Activated CD4-positive, alpha-beta memory T cell treated with anti-CD3 and anti-CD28 coated beads, Interleukin-2, amount 10 ng/mL, durations not matched to agents 7 days and 5 days (primary cell): ENCODE measurements at regions not wholly inside any gene's neighbourhood (a gene's known extent, or its start where the extent isn't known, plus 50 kb on each side); places are given as distances from the start of the nearest gene placed in this dataset.
"Not testable (repeated sequence)": the region's sequence is repeated elsewhere in the genome, so short reads cannot be mapped to it uniquely, and the experiment has no call there.

ENCODE experiments used
- CTCF ChIA-PET: fragments of 350-600 bp; sonication (Branson Sonifier 250); formaldehyde crosslinking; loops from one replicate; lab custom pipeline; 2021; ENCODE audit warnings: antibody characterized with exemption, inconsistent platforms; lab: Charles Lee
- POLR2A ChIA-PET: fragments of 350-600 bp; sonication (Branson Sonifier 250); formaldehyde crosslinking; loops from one replicate; lab custom pipeline; 2021; ENCODE audit warnings: antibody characterized with exemption; lab: Charles Lee
- DNase-seq: peaks from one replicate; pipeline ENCODE4 v3.0.0-alpha.2; 2020
- H3K27ac Mint-ChIP-seq: one replicate; pipeline ENCODE4 v1.8.0; 2021; ENCODE audit warnings: mild to moderate bottlenecking, mixed read lengths
- H3K27me3 Mint-ChIP-seq: one replicate; pipeline ENCODE4 v1.8.0; 2021; ENCODE audit warnings: mixed read lengths
- H3K36me3 Mint-ChIP-seq: one replicate; pipeline ENCODE4 v1.8.0; 2021; ENCODE audit warnings: low read depth, mixed read lengths
- H3K4me1 Mint-ChIP-seq: one replicate; pipeline ENCODE4 v1.8.0; 2021; ENCODE audit warnings: mixed read lengths
- H3K4me3 Mint-ChIP-seq: one replicate; pipeline ENCODE4 v1.8.0; 2021; ENCODE audit warnings: mild to moderate bottlenecking, mixed read lengths
- H3K9me3 Mint-ChIP-seq: one replicate; pipeline ENCODE4 v1.8.0; 2021; ENCODE audit warnings: mixed read lengths

DNA sequence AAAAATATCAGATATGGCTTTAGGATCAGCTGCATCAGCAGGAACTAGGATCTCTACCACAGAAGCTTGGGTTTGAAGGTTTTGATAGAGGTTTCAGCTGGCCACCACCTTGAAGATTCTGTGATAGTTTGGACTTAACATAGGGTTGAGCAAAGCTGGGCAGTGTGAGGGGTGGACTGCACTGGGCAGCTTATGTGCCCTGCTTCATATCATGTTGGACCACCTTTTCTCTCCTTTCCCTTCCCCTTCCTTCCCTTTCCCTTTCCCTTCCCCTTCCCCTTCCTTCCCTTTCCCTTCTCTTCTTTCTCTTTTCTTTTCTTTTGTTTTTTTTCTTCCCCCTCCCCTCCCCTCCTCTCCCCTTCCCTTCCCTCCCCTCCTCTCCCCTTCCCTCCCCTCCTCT is 196.3 kb upstream of the CXCR4 start:
- Mint-ChIP-seq H3K9me3 (no peaks in the 10 kb centered on the region), H3K4me3 (no peak overlapping the region), H3K4me1 (peaks cover 30% of the 10 kb centered on the region), H3K27me3 (no peaks in the 10 kb centered on the region), H3K36me3 (no peaks in the 10 kb centered on the region), H3K27ac (no peak overlapping the region)
- no peak for DNase-seq
- POLR2A ChIA-PET = interaction anchor here (1.0 to 1.1 kb wide), 2 partner anchors 9 to 26 kb away, joined by 3 read pairs; no protein-coding TSS in a partner anchor
- CTCF ChIA-PET = interaction anchor here (1.4 kb wide), 1 partner anchor 400 kb away, joined by 4 read pairs; no protein-coding TSS in a partner anchor

DNA sequence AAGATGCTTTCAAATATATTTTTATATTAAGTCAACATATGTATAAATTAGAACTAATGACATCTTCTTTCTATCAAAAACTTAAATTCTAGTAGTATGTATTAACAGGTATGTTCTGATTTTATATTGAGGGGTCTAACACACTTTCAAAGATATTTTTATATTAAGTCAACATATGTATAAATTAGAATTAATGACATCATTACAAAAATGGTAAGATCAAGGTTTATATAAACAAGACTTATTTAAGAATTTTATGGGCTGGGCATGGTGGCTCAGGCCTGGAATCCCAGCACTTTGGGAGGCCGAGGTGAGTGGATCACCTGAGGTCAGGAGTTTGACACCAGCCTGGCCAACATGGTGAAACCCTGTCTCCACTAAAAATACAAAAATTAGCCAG is 194.6 kb upstream of the CXCR4 start:
- H3K27me3 Mint-ChIP-seq, H3K4me3 Mint-ChIP-seq, H3K27ac Mint-ChIP-seq, POLR2A ChIA-PET, H3K9me3 Mint-ChIP-seq, H3K36me3 Mint-ChIP-seq, DNase-seq, CTCF ChIA-PET: not testable (repeated sequence)
- H3K4me1 Mint-ChIP-seq = peaks cover 25% of the 10 kb centered on the region

- ChIA-PET CTCF (interaction anchor here (0.6 to 1.7 kb wide), 3 partner anchors 8 to 397 kb away, joined by 3 to 6 read pairs (median 4); no protein-coding TSS in a partner anchor), POLR2A (interaction anchor here (1.0 to 2.0 kb wide), 2 partner anchors 16 to 194 kb away, joined by 3 to 7 read pairs; no protein-coding TSS in a partner anchor)
- H3K27me3 Mint-ChIP-seq = no peaks in the 10 kb centered on the region
- H3K36me3 Mint-ChIP-seq = no peaks in the 10 kb centered on the region
- no peak for DNase-seq
- H3K4me1 Mint-ChIP-seq = peaks cover 26% of the 10 kb centered on the region
- H3K9me3 Mint-ChIP-seq = no peaks in the 10 kb centered on the region
- H3K4me3 Mint-ChIP-seq = no peak overlapping the region
- no peak overlapping the region for H3K27ac Mint-ChIP-seq
Observed at GRCh38 chr2:136310797-136311603, 193.1 kb upstream of the CXCR4 start.

- Mint-ChIP-seq H3K4me3 (no peak overlapping the region), H3K27ac (peak overlapping the region; percentile 12), H3K9me3 (no peaks in the 10 kb centered on the region), H3K4me1 (peaks cover 35% of the 10 kb centered on the region), H3K36me3 (no peaks in the 10 kb centered on the region), H3K27me3 (no peaks in the 10 kb centered on the region)
- POLR2A ChIA-PET = interaction anchor here (2.0 kb wide), 1 partner anchor 17 kb away, joined by 7 read pairs; no protein-coding TSS in a partner anchor
- peak; percentile 24 for DNase-seq
- CTCF ChIA-PET = interaction anchor here (1.7 kb wide), 1 partner anchor 9 kb away, joined by 6 read pairs; no protein-coding TSS in a partner anchor
Observed at GRCh38 chr2:136310005-136310495, 192.1 kb upstream of the CXCR4 start.

DNA sequence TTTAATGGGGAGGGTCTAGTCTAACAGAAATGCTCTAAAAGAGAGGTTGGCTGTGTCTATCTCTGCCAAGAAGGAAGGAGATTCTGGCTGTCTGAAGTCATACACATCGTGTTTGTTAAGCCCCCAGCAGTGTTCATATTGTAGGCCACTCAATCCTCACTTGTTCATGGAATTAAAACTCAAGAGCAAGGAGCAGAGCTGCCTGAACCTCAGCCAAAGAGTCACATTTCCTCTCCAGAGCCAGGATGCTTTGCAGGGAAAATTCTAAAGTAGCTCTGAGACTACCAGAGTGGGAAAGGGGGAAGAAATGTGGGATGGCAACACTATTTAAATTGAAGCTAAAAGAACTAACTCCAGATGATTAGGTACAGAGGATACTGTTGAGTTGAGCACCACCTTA is 190.7 kb upstream of the CXCR4 start:
- no peaks in the 10 kb centered on the region for H3K36me3 Mint-ChIP-seq
- POLR2A ChIA-PET = interaction anchor here (0.7 kb wide), 1 partner anchor 60 kb away, joined by 4 read pairs; no protein-coding TSS in a partner anchor
- CTCF ChIA-PET = no interaction called here
- peaks cover 32% of the 10 kb centered on the region for H3K4me1 Mint-ChIP-seq
- no peaks in the 10 kb centered on the region for H3K27me3 Mint-ChIP-seq
- H3K9me3 Mint-ChIP-seq = no peaks in the 10 kb centered on the region
- no peak for DNase-seq
- H3K27ac Mint-ChIP-seq = no peak overlapping the region
- H3K4me3 Mint-ChIP-seq = no peak overlapping the region

DNA sequence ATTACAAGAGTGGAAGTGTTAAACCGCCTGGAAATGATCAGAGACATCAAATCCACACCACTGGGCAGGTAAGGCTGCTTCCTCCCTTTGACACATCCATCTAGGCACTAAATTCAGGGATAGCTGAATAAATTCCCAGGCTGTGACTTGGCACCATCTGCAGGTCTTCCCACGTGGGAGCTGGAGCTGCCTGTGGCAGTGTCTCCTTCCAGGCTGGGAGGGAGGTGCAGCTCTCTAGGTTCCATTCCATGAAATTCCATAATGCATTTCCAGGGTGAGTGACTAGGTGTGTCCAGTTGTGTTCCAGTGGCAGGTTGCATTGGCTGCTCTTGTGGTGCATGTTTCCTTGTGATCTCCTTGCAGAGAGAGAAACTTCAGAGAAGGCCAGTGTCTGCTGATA is 188.9 kb upstream of the CXCR4 start:
- ChIA-PET POLR2A (no interaction called here), CTCF (no interaction called here)
- Mint-ChIP-seq H3K27ac (no peak overlapping the region), H3K27me3 (no peaks in the 10 kb centered on the region), H3K9me3 (no peaks in the 10 kb centered on the region), H3K4me3 (no peak overlapping the region), H3K36me3 (no peaks in the 10 kb centered on the region), H3K4me1 (peaks cover 32% of the 10 kb centered on the region)
- DNase-seq = no peak

DNA sequence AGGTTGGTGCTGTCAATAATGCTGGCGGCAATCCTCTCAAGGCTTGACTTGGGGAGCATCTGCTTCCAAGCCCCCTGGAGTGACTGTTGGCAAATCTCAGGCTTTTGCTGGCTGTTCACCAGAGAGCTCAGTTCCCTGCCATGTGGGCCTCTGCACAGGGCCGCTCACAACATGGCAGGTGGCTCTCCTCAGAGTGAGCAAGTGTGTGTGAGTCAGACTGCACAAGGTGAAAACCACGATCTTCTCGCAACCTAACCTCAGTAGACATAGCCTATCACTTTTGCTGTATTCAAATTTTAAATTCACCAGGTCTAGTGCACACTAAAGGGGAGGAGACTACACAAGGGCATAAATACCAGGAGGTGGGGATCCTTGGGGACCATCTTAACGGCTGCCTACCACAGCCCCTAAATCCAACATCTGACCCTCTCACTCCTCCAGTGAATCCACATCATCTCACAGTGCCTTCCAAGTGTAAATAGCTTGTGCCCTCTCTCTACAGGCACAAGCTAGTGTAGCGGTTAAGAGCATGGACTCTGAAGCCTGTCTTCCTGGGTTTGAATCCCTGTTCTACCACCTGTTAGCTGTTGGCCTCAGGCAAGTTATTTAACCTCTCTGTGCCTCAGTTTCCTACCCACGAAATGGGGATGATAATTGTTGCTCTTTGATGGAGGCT is 187.7 kb upstream of the CXCR4 start:
- H3K4me3 Mint-ChIP-seq = no peak overlapping the region
- peak; percentile 62 for DNase-seq

GRCh38 chr2:136301006-136301405 is 183.1 kb upstream of the CXCR4 start:
- ChIA-PET POLR2A (no interaction called here), CTCF (no interaction called here)
- Mint-ChIP-seq H3K4me1 (peaks cover 12% of the 10 kb centered on the region), H3K27me3 (no peaks in the 10 kb centered on the region), H3K4me3 (no peak overlapping the region), H3K27ac (no peak overlapping the region), H3K36me3 (no peaks in the 10 kb centered on the region), H3K9me3 (no peaks in the 10 kb centered on the region)
- DNase-seq = no peak

More for the DNA sequence above, 187.7 kb upstream of the CXCR4 start:
- Mint-ChIP-seq H3K9me3 (no peaks in the 10 kb centered on the region), H3K27me3 (no peaks in the 10 kb centered on the region), H3K36me3 (no peaks in the 10 kb centered on the region), H3K4me1 (peaks cover 22% of the 10 kb centered on the region), H3K27ac (no peak overlapping the region)
- POLR2A ChIA-PET = interaction anchor here (1.0 to 1.6 kb wide), 5 partner anchors 8 to 68 kb away, joined by 3 to 5 read pairs (median 3); no protein-coding TSS in a partner anchor
- CTCF ChIA-PET = no interaction called here

GRCh38 chr2:136298631-136299030 is 180.7 kb upstream of the CXCR4 start:
- CTCF ChIA-PET = no interaction called here

GRCh38 chr2:136297994-136298393 is 180.0 kb upstream of the CXCR4 start:
- no peaks in the 10 kb centered on the region for H3K36me3 Mint-ChIP-seq
- H3K4me3 Mint-ChIP-seq = no peak overlapping the region
- no peak for DNase-seq
- no peak overlapping the region for H3K27ac Mint-ChIP-seq
- ChIA-PET CTCF (no interaction called here), POLR2A (no interaction called here)
- no peaks in the 10 kb centered on the region for H3K9me3 Mint-ChIP-seq
- no peaks in the 10 kb centered on the region for H3K4me1 Mint-ChIP-seq
- no peaks in the 10 kb centered on the region for H3K27me3 Mint-ChIP-seq

More at GRCh38 chr2:136298631-136299030, 180.7 kb upstream of the CXCR4 start:
- POLR2A ChIA-PET = no interaction called here
- H3K4me3 Mint-ChIP-seq = no peak overlapping the region
- no peaks in the 10 kb centered on the region for H3K9me3 Mint-ChIP-seq
- no peak overlapping the region for H3K27ac Mint-ChIP-seq
- no peaks in the 10 kb centered on the region for H3K4me1 Mint-ChIP-seq
- no peaks in the 10 kb centered on the region for H3K27me3 Mint-ChIP-seq
- H3K36me3 Mint-ChIP-seq = no peaks in the 10 kb centered on the region
- DNase-seq = no peak

DNA sequence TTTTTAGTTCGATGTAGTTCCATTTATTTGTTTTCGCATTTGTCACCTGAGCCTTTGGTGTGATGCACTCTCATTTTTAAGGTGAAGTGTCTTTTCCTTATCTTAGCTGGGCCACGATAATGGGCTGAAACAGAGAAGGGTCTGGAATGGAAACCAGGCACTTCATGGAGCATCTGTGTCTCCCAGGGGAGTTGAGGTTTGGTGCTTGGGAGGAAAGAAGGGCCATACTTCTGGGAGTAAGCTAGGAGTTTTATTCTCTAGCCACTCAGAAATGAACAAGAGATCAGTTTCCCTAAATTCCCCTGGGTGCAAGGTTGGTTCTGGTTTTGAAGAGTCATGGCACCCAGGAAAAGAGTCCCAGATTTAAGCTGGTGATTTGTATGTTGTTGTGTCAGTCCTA is 179.4 kb upstream of the CXCR4 start:
- peaks cover 6% of the 10 kb centered on the region for H3K4me1 Mint-ChIP-seq
- no peak for DNase-seq
- no peaks in the 10 kb centered on the region for H3K27me3 Mint-ChIP-seq
- no peaks in the 10 kb centered on the region for H3K36me3 Mint-ChIP-seq
- ChIA-PET POLR2A (no interaction called here), CTCF (no interaction called here)
- H3K9me3 Mint-ChIP-seq = no peaks in the 10 kb centered on the region
- no peak overlapping the region for H3K27ac Mint-ChIP-seq
- H3K4me3 Mint-ChIP-seq = no peak overlapping the region

- Mint-ChIP-seq H3K4me1 (peaks cover 8% of the 10 kb centered on the region), H3K27me3 (no peaks in the 10 kb centered on the region), H3K9me3 (no peaks in the 10 kb centered on the region), H3K4me3 (no peak overlapping the region), H3K27ac (no peak overlapping the region), H3K36me3 (no peaks in the 10 kb centered on the region)
- ChIA-PET CTCF (interaction anchor here (0.6 kb wide), 1 partner anchor 141 kb away, joined by 3 read pairs; no protein-coding TSS in a partner anchor), POLR2A (no interaction called here)
- no peak for DNase-seq
Observed at GRCh38 chr2:136295168-136295567, 177.2 kb upstream of the CXCR4 start.

DNA sequence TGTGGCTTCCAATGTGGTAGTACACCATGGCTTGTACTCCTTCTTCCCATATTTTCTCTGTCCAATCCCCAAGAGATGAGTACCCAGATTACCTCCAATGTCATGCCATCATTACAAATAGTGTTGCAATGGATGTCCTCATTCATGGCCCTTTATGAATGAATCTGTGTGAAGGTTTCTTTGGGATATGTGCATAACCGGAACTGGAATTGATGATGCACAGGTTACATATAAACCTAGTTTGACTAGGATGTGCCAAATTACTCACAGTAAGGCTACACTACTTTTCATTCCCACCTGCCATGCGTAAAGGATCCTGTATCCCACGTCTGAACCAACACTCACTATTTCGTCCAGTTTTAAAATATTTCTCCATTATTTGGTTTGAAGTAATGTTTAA is 173.9 kb upstream of the CXCR4 start:
- Mint-ChIP-seq H3K9me3 (no peaks in the 10 kb centered on the region), H3K36me3 (no peaks in the 10 kb centered on the region), H3K4me3 (no peak overlapping the region), H3K27ac (no peak overlapping the region), H3K27me3 (no peaks in the 10 kb centered on the region), H3K4me1 (peaks cover 8% of the 10 kb centered on the region)
- CTCF ChIA-PET = no interaction called here
- POLR2A ChIA-PET = no interaction called here
- no peak for DNase-seq
